GM19238 (cell line): ENCODE measurements at regions not wholly inside any gene's neighbourhood (a gene's known extent, or its start where the extent isn't known, plus 50 kb on each side); places are given as distances from the start of the nearest gene placed in this dataset.

ENCODE experiments used
- DNase-seq: peaks from one replicate; pipeline ENCODE4 v3.0.0; 2011; ENCODE audit warnings: low spot score; ENCODE audit not compliant: insufficient read length

DNA sequence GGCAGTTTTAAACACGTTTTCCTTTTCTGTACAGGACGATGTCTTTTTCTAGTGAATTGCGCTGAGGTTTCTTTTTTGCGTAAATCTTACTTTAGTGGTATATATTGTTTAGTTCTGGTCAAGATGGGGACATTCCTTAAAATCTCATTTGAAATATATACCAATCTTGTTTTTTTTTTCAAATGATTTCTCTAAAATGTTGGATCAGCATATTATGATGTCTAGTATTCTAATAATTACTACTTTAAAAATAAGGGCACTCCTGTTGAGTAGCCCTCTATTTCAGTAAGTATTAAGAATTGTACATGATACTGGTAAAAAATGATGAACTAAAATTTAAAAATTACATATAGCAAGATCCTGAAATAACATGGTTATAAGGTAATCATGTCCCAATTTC, 224.1 kb upstream of the ARHGAP24 start:
- DNase-seq, result no peak

DNA sequence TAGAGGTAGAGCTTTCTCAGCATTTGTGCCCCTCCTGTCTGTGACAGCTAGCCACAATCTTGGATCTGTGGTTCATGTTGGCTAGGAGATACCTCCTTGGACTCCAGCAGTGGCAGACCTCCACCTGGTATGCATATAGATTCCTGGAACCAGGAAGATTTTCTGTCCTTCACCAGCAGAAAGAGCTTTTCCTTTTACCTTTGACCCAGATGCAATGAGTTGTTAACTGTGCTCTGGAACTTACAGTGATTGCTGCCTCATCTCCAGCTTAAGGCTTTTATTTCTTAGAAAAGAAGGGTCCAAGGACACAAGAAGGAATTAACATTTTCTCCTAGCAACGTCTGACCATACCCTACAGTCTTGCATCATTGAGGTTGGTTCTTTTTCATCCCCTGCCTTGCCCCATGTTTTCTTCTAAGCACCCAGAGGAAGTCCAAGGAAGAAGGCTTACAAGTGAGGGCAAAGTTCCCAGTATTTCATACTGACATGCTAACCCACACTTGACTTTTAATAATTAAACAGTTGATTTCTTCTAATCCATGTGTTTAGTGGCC, 217.1 kb upstream of the ARHGAP24 start:
- no peak for DNase-seq

DNA sequence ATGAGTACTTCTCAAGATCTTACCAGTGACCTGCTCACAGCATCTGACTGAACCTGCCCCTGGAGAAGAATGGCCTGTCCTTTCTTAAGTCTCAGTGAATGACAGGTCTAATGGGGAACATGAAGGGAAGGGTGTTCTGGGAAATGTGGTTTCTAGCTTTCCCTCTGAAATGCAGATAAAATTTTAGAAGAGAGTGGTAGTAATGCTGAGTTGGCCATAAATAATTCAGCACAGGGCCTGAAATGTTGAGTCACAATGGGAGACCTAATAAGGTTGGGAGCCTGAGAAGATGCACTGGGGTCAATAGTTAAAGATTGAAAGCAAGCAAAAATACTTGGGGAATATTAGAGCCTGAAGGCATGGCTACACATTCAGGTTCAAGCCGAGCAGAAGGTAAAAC, 214.9 kb upstream of the ARHGAP24 start:
- no peak for DNase-seq

DNA sequence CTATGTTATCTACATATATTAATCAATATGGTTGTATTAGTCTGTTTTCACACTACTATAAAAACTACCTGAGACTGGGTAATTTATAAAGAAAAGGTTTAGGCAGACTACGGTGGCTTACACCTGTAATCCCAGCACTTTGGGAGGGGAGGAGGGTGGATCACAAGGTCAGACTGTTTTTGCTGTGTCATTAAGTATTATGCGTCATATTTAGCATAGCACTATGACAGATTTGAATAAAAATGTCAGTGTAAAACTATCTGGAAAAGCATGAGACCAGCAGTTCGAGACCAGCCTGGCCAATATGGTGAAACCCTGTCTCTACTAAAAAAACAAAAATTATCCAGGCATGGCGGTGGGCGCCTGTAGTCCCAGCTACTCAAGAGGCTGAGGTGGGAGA, 209.7 kb upstream of the ARHGAP24 start:
- no peak for DNase-seq

DNA sequence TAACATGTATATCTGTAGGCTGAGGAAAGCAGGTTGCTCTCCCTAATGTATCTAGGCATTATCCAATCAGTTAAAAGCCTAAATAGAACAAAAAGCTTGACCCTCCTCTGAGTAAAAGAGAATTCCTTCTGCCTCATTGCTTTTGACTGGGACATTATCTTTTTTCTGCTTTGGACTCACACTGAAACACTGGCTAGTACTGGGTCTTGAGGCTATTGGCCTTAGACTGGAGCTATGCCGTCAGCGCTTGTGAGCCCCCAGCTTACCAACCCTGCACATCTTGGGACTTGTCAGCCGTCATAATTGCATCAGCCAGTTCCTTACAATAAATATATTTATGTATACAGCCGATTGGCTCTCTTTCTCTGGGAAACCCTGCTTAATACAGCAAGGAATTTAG, 206.8 kb upstream of the ARHGAP24 start:
- DNase-seq, result no peak

DNA sequence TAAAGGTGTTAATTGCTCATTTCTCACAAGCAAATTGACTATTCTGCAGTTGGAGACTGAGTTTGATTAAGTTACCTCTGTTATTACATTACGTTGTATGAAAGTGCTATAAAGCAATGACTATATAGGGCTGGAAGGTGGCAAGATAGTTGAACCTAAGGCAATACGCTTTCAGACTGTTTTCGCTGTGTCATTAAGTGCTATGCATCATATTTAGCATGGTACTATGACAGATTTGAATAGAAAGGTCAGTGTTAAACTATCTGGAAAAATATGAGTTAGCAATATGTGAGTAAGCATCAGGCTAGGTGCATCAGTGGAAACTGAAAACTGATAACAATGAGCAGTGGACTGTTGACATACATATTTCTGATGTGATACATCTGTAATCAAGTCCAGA, 206.0 kb upstream of the ARHGAP24 start:
- no peak for DNase-seq

DNA sequence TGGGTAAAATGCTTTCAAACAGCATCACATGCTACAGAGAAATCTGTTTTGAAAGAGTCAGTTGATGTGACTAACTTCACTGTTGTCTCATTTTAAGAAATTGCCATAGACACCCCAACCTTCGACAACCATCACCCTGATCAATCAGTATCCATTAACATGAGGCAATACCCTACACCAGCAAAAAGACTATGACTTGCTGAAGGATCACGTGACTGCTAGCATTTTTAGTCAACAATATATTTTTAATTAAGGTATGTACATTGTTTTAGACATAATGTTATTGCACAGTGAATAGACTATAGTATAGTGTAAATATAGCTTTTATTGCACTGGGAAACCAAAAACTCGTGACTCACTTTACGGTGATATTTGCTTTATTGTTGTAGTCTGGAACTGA, 200.0 kb upstream of the ARHGAP24 start:
- DNase-seq, result no peak

DNA sequence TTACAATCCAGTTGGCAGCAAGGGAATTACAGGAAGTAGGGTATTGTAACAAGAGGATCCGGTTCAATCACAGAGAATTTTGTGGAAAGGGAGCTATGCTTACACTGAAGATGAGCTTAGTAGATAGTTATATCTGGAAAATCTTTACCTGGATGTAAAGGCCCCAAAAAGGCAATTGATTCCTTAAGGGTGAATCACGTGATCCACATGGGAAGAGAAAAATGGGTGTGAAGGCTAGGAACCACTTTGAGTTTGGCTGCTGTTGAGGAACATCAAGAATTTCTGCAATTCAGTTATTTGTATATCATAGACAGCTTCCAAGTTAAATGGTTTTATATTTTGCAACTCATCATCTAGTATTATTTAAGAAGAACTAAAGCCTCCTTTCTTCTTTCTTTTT, 194.0 kb upstream of the ARHGAP24 start:
- no peak for DNase-seq

DNA sequence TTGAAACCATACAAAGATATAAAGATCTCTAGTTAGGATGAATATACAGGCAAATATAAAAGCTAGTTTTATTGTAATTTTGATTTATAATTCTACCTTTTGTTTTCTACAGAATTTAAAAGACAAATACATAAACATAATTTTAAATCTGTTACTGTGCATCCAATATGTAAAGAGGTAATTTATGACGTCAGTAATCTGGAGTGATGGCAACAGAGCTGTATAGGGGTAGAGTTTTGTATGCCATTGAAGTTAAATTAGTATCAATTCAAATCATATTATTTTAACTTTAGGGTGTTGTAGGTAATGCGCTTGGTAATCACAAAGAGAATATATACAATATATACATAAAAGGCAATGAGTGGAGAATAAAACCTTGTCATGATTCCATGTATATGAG, 183.7 kb upstream of the ARHGAP24 start:
- no peak for DNase-seq

DNA sequence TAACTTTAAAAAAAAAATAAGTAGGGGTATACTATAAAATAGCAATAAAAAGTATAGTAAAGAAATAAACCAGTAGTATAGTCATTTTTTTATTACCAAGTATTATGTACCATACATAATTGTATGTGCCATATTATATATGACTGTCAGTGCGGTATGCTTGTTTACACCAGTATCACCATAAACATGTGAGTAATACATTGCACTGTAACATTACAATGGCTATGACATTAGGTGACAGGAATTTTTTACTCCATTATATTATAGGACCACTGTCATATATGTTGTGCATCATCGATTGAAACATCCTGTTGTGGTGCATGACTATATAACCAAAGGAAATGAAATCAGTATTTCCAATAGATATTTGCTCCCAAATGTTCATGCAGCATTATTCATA, 176.9 kb upstream of the ARHGAP24 start:
- no peak for DNase-seq

DNA sequence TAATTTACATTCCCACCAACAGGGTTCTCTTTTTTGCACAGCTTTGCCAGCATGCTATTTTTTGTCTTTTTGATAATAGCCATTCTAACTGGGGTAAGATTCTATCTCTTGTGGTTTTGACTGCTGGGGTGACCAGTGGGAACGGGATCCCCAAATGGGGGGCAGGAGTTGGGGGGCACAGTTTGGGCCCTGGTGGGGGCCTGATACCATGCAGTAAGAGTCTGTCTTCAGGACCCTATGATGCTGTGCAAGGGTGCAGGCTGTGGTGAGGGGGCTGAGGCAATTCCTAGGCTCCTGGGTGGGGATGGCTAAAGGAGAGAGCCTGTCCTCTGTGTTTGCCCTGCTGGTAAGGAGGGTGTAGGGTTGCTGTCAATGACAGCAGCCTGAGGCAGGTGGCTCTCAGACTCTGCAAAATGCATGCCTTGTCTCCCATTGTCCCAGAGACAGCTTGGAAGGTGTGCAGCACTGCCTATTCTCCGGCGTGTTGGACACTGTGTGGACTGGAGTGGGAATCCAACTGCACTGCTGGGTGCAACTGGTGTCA, 172.7 kb upstream of the ARHGAP24 start:
- DNase-seq, result no peak

DNA sequence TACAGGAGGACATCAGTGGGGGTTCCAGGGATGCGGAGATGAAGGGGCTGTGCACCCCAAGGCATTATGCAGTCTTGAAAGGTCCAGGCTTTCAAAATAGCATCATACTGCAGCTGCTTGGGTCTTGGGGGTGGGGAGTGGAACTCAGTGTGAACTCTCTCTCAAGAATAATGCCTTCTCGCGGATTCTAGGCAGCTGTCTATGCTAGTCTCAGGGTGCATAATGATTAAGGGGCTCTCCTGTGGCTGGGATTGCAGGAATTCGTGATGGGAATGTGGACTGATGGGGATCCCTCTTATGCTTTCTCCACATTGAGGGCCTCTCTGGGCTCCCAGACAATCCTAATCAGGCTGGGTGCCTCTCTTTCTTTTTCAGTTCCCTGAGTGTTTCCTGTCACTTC, 172.2 kb upstream of the ARHGAP24 start:
- DNase-seq, result no peak

DNA sequence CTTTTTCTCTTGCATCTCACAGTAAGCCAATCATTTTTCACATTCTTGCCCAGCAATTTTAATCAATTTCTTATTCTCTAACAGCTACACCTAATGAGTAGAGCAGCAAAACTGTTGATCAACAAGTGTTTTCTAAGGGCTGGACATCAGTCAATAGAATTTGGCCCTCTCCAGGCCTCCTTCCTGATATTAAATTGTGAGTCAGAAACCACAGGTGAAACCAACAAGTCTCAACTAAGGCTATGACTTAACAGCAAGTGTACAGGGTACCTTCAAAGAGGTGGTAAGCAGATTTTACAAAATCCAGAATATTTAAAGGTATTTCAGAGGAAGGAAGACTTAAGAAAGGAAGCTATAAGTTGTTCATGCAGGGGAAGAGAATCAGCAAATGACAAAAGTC, 156.5 kb upstream of the ARHGAP24 start:
- DNase-seq, result no peak

DNA sequence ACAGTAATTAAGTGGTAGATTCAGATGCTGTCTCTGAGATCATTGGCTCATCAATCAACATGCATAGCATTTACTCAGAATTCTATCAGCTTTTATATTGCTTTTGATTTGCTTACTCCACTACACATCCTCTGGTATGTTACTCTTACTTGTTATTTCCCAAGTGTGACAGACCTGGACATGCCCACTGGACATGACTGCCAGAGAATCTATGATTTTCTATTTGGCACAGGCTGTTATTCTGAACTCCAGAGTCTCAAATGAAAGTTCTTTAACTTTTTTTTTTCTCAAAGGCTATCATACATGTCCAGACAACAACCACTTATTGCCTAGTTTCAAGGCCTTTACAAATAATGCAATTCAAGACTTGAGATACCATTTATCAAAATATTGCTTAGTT, 116.1 kb upstream of the ARHGAP24 start:
- no peak for DNase-seq

DNA sequence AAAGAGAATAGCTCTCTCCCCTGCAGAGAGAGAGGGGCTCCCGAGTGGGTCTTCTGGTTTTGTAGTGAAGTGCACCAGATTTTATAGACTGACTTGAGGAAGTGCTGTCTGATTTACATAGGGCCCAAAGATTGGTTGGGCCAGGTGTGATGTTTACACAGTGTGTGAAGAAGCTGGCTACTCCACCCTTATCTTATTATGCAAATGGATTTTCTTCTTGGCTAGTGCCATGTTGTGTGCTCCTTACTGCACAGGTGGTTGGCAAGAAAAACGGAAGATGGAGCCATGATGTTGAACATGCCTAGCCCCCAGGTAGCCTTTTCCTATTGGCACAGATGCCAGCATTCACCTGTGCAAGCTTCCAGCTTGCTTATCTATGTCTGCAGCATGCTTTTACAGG, 112.4 kb upstream of the ARHGAP24 start:
- no peak for DNase-seq

DNA sequence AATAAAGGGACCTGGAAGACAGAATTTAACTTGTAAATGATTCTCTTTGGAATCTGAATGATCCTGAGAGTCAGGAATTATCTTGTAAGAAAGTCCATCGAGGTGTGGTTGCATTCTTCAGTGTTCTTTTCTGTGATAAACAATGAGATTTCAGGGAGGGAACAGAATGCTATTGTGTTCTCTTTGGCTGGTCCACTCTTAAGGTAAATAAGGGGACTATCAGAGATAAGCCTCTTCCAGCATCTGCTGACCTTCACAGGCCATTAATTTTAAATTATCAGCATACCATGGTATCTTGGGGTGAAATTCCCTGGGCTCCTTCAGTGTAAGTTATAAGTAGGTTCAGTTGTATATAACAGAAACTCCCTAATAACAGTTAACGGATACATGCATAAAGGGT, 107.1 kb upstream of the ARHGAP24 start:
- DNase-seq, result no peak

DNA sequence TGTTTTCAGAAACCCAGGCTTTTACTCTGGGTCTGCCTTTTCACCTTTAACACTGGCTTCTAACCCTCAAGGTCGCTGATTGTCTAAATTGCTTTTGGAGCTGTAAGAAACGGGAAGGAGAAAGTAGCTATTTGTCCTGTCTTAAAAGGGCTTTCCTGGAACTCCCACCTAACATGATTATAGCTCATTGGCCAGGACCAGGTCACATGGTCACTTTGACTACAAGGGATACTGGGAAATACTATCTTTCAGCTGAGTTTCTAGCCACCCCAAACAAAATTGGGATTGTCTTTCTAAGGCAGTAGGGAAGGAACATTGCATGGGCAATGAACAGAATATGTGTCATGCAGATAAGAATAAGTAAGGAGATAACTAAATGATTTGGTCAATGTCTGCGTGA, 106.7 kb upstream of the ARHGAP24 start:
- DNase-seq, result no peak

DNA sequence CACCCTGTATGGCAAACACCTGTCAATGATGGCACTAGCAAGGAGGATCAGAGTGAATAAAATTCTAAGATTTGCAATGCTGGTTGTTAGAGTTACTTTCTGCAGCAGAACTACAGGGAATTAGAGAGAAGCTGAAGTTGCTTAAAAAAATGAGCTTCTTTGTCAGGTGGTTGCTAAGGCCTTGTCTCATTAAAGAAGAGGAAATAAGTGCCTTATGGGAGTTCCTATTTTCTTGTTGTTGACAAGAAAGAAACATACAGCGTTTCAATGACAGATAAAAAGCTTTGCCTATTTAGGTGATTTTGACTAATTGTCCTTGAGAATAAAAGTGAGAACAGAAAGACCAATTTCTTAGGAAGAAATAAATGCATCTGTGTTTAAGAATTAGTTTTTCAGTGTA, 106.0 kb upstream of the ARHGAP24 start:
- DNase-seq, result no peak

DNA sequence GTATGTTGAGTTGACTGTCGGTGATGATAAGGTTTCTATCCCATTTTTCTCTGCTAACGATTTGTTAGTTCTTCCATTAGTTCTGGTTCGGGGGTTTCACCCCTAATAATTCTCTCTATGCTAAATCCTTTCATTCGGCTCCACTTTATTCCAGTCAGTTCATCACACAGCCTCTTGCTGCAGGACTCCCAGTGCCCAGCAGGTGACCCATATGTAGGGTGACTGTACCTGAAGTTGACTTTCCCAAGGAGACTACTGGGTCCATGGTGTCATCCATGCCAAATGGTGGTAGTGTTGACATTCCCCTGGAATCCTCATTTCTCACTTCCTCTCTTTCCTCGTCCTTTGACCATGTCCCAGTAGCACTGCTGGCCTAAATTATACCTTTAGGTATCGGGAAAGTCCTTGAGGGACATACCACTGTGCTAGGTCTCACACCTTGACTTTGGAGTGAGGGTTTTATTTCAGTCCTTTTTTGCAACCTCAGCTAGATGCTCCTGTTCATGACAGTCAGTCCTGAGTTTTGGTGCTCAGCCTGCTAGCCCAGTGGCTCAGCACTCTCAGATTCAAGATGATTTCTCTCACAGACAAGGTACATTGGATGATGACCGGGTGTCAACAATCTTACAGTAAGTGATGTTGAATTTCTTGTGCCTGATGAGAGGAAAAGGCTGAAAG, 105.1 kb upstream of the ARHGAP24 start:
- DNase-seq, result no peak

DNA sequence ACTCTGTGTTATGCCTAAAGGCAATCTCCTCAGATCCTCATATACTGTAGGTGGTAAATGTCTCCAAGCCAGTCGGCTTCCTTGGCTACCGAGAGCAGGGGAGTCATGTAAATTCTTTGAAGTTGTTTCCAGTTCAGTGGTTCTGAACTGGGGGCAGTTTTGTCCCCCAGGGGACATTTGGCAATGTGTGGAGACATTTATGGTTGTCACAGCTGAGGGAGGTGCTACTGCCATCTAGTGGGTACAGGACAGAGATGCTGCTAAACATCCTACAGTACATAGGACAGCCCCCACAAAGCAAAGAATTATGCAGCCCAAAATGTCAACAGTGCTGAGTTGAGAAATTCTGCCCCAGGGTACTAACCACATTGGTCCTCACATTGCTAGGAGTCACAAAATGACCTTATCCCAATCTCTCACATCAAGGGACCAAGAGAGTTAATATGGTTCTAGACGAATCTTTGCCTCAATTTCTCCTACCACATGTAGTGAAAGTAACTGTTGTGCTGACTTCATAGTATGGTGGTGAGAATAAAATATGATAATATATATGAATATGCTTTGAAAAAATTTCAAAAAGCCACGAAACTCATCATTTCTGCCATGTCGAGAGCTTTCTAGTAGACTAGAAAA, 104.4 kb upstream of the ARHGAP24 start:
- no peak for DNase-seq

DNA sequence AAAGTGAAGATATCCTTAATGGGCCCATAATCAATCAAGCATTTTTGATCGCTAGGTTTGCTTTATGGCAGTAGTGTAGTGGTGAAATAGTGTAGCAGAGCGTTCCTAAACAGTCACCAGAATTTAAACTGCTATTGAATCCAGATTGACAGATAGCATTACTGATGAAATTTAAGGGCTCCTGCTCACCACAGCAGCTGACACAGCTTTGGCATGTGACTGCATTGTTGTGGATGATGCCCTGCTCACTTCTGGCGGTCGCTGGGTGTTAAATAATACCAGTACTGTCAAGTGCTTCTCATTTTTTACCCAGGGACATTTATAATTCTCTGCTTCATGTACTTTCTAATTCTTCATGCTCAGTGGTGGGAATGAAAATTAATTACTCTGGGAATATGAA, 102.0 kb upstream of the ARHGAP24 start:
- no peak for DNase-seq

DNA sequence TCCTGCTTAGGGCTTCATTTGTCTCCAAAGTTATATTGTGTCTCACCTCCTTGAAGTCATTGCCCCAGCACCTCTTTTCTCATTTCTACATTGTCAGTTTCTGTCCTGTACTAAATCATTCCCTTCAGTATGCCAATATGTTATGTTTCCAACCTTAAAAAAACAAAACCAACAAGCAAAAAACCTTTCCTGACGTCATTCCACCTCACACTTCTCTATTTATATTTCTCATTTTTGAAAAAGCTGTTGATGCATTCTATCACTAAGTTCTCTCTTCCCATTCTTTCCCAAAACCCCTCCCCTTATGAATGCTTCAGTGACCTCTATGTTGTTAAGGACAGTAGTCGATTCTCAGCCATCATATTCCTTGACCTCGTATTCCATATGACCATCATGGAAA, 98.7 kb upstream of the ARHGAP24 start:
- DNase-seq, result no peak

DNA sequence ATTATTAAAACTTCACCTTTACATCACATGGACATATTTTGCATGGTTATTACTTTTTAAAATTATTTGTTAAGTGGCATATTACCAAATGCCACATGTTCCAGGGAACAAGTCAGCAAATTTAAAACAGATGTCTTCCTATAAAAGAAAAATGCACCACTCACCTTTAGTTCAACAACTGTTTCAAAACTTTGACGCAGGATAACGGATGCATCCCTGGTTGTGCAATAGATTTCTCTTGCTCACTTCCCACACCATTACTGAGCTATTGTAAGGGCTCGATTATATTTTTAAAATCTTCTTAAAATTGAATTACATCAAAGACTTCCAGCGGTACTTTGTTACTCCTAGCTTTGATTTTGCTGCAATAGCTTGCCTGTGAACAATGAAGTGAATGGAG, 93.0 kb upstream of the ARHGAP24 start:
- no peak for DNase-seq
